K562 (cell line): ENCODE measurements at regions not wholly inside any gene's neighbourhood (a gene's known extent, or its start where the extent isn't known, plus 50 kb on each side); places are given as distances from the start of the nearest gene placed in this dataset.

ENCODE experiments used
- FOSL1 ChIP-seq: fragments of 200-800 bp; sonication (Bioruptor generic); conservative IDR thresholded peaks from 2 replicates; pipeline ENCODE4 v1.6.1; 2016; ENCODE audit warnings: missing genetic modification characterization, missing compliant biosample characterization
- GABPA ChIP-seq: fragments of 200-800 bp; sonication (Bioruptor generic); conservative IDR thresholded peaks from 2 replicates; pipeline ENCODE4 v1.6.1; 2016; ENCODE audit warnings: low read depth, missing genetic modification characterization, missing compliant biosample characterization
- HNRNPLL ChIP-seq: fragments of 200-400 bp; formaldehyde crosslinking; IDR thresholded peaks from 2 replicates; pipeline ENCODE4 v1.6.1; 2017; ENCODE audit warnings: low read length, low read depth, mild to moderate bottlenecking; ENCODE audit not compliant: poor library complexity, severe bottlenecking
- XRCC3 ChIP-seq: fragments of 450-650 bp; IDR thresholded peaks from 2 replicates; pipeline ENCODE4 v1.6.1; 2017; ENCODE audit warnings: mild to moderate bottlenecking, moderate library complexity
- ZNF644 ChIP-seq: fragments of 200-800 bp; sonication (Bioruptor generic); IDR thresholded peaks from 2 replicates; pipeline ENCODE4 v1.6.1; 2016; ENCODE audit warnings: low read depth, missing genetic modification characterization, missing compliant biosample characterization
- TF ChIP-seq, protein P1 (sequence below): fragments of 450-650 bp; IDR thresholded peaks from 2 replicates; pipeline ENCODE4 v1.6.1; 2016; ENCODE audit warnings: mild to moderate bottlenecking, moderate library complexity
- TF ChIP-seq, protein P2 (sequence below): fragments of 450-650 bp; IDR thresholded peaks from 2 replicates; pipeline ENCODE4 v1.6.1; 2017; ENCODE audit warnings: antibody characterized with exemption, mild to moderate bottlenecking
- TF ChIP-seq, protein P3 (sequence below): fragments of 250-450 bp; sonication (Bioruptor Pico); IDR thresholded peaks from 2 replicates; pipeline ENCODE4 v1.8.0; 2021; ENCODE audit warnings: moderate library complexity, mild to moderate bottlenecking, inconsistent platforms
- TF ChIP-seq, protein P4 (sequence below): sonication (generic); formaldehyde crosslinking; IDR thresholded peaks from 2 replicates; pipeline ENCODE4 v1.8.1; 2022; ENCODE audit warnings: missing genetic modification reagents

DNA sequence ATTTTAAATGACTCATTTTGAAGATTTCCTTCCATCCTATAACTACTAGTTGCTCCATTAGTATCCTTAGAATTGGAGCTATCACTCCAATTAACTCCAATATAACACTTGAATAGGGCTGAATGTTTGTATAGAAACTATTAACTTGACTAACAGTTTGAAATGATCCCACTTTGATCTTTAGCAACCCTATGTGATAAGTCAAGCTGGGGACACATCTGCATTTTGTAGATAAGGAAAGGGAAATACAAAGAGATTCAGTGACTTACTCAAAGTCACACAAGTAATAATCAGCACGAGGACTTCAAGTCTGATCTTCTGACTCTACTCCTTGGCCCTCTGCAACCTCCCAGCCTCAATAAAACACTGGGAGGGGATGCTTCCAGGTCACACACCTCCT is 101.1 kb downstream of the TMEM215 start (continued):
- TF ChIP-seq ZNF644 (tag) (0 out of 2 replicates have a peak, but pooled peaks have one; percentile 65), FOSL1 (peak; percentile 60), HNRNPLL (no peak), GABPA (tag) (no peak), XRCC3 (no peak)
- TF ChIP-seq, protein P1, sequence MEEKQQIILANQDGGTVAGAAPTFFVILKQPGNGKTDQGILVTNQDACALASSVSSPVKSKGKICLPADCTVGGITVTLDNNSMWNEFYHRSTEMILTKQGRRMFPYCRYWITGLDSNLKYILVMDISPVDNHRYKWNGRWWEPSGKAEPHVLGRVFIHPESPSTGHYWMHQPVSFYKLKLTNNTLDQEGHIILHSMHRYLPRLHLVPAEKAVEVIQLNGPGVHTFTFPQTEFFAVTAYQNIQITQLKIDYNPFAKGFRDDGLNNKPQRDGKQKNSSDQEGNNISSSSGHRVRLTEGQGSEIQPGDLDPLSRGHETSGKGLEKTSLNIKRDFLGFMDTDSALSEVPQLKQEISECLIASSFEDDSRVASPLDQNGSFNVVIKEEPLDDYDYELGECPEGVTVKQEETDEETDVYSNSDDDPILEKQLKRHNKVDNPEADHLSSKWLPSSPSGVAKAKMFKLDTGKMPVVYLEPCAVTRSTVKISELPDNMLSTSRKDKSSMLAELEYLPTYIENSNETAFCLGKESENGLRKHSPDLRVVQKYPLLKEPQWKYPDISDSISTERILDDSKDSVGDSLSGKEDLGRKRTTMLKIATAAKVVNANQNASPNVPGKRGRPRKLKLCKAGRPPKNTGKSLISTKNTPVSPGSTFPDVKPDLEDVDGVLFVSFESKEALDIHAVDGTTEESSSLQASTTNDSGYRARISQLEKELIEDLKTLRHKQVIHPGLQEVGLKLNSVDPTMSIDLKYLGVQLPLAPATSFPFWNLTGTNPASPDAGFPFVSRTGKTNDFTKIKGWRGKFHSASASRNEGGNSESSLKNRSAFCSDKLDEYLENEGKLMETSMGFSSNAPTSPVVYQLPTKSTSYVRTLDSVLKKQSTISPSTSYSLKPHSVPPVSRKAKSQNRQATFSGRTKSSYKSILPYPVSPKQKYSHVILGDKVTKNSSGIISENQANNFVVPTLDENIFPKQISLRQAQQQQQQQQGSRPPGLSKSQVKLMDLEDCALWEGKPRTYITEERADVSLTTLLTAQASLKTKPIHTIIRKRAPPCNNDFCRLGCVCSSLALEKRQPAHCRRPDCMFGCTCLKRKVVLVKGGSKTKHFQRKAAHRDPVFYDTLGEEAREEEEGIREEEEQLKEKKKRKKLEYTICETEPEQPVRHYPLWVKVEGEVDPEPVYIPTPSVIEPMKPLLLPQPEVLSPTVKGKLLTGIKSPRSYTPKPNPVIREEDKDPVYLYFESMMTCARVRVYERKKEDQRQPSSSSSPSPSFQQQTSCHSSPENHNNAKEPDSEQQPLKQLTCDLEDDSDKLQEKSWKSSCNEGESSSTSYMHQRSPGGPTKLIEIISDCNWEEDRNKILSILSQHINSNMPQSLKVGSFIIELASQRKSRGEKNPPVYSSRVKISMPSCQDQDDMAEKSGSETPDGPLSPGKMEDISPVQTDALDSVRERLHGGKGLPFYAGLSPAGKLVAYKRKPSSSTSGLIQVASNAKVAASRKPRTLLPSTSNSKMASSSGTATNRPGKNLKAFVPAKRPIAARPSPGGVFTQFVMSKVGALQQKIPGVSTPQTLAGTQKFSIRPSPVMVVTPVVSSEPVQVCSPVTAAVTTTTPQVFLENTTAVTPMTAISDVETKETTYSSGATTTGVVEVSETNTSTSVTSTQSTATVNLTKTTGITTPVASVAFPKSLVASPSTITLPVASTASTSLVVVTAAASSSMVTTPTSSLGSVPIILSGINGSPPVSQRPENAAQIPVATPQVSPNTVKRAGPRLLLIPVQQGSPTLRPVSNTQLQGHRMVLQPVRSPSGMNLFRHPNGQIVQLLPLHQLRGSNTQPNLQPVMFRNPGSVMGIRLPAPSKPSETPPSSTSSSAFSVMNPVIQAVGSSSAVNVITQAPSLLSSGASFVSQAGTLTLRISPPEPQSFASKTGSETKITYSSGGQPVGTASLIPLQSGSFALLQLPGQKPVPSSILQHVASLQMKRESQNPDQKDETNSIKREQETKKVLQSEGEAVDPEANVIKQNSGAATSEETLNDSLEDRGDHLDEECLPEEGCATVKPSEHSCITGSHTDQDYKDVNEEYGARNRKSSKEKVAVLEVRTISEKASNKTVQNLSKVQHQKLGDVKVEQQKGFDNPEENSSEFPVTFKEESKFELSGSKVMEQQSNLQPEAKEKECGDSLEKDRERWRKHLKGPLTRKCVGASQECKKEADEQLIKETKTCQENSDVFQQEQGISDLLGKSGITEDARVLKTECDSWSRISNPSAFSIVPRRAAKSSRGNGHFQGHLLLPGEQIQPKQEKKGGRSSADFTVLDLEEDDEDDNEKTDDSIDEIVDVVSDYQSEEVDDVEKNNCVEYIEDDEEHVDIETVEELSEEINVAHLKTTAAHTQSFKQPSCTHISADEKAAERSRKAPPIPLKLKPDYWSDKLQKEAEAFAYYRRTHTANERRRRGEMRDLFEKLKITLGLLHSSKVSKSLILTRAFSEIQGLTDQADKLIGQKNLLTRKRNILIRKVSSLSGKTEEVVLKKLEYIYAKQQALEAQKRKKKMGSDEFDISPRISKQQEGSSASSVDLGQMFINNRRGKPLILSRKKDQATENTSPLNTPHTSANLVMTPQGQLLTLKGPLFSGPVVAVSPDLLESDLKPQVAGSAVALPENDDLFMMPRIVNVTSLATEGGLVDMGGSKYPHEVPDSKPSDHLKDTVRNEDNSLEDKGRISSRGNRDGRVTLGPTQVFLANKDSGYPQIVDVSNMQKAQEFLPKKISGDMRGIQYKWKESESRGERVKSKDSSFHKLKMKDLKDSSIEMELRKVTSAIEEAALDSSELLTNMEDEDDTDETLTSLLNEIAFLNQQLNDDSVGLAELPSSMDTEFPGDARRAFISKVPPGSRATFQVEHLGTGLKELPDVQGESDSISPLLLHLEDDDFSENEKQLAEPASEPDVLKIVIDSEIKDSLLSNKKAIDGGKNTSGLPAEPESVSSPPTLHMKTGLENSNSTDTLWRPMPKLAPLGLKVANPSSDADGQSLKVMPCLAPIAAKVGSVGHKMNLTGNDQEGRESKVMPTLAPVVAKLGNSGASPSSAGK = no peak
- TF ChIP-seq, protein P2, sequence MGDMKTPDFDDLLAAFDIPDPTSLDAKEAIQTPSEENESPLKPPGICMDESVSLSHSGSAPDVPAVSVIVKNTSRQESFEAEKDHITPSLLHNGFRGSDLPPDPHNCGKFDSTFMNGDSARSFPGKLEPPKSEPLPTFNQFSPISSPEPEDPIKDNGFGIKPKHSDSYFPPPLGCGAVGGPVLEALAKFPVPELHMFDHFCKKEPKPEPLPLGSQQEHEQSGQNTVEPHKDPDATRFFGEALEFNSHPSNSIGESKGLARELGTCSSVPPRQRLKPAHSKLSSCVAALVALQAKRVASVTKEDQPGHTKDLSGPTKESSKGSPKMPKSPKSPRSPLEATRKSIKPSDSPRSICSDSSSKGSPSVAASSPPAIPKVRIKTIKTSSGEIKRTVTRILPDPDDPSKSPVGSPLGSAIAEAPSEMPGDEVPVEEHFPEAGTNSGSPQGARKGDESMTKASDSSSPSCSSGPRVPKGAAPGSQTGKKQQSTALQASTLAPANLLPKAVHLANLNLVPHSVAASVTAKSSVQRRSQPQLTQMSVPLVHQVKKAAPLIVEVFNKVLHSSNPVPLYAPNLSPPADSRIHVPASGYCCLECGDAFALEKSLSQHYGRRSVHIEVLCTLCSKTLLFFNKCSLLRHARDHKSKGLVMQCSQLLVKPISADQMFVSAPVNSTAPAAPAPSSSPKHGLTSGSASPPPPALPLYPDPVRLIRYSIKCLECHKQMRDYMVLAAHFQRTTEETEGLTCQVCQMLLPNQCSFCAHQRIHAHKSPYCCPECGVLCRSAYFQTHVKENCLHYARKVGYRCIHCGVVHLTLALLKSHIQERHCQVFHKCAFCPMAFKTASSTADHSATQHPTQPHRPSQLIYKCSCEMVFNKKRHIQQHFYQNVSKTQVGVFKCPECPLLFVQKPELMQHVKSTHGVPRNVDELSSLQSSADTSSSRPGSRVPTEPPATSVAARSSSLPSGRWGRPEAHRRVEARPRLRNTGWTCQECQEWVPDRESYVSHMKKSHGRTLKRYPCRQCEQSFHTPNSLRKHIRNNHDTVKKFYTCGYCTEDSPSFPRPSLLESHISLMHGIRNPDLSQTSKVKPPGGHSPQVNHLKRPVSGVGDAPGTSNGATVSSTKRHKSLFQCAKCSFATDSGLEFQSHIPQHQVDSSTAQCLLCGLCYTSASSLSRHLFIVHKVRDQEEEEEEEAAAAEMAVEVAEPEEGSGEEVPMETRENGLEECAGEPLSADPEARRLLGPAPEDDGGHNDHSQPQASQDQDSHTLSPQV = no peak
- TF ChIP-seq, protein P3, sequence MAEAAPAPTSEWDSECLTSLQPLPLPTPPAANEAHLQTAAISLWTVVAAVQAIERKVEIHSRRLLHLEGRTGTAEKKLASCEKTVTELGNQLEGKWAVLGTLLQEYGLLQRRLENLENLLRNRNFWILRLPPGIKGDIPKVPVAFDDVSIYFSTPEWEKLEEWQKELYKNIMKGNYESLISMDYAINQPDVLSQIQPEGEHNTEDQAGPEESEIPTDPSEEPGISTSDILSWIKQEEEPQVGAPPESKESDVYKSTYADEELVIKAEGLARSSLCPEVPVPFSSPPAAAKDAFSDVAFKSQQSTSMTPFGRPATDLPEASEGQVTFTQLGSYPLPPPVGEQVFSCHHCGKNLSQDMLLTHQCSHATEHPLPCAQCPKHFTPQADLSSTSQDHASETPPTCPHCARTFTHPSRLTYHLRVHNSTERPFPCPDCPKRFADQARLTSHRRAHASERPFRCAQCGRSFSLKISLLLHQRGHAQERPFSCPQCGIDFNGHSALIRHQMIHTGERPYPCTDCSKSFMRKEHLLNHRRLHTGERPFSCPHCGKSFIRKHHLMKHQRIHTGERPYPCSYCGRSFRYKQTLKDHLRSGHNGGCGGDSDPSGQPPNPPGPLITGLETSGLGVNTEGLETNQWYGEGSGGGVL (CRISPR knock-in tag) = no peak
- TF ChIP-seq, protein P4, sequence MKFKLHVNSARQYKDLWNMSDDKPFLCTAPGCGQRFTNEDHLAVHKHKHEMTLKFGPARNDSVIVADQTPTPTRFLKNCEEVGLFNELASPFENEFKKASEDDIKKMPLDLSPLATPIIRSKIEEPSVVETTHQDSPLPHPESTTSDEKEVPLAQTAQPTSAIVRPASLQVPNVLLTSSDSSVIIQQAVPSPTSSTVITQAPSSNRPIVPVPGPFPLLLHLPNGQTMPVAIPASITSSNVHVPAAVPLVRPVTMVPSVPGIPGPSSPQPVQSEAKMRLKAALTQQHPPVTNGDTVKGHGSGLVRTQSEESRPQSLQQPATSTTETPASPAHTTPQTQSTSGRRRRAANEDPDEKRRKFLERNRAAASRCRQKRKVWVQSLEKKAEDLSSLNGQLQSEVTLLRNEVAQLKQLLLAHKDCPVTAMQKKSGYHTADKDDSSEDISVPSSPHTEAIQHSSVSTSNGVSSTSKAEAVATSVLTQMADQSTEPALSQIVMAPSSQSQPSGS (CRISPR knock-in tag) = no peak
